ENCODE measurements at regions not wholly inside any gene's neighbourhood (a gene's known extent, or its start where the extent isn't known, plus 50 kb on each side); places are given as distances from the start of the nearest gene placed in this dataset.
"Not testable (repeated sequence)": the region's sequence is repeated elsewhere in the genome, so short reads cannot be mapped to it uniquely, and the experiment has no call there.

DNA sequence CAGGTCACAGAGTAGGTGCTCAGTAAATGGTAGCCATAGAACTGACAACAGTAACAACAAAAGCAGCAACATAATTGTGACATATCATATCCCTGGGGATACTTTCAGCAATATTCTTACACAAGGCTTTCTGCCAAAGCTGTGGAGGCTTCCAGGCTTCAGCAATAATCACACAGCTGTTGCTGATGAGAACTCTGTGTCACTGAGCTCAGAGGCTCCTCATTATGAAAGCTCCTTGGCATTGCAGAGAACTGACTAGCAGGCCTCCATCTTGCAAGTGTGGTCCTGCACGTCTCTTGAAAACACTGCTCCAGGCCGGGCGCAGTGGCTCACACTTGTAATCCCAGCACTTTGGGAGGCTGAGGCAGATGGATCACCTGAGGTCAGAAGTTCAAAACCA is 97.3 kb upstream of the BTG1 start:
- no peak for DNase-seq
- in situ Hi-C loops (cut with MboI; ENCODE audit: low pct_unique_long_range_greater_than_20kb, low sequenced_read_pairs): no loop called here

DNA sequence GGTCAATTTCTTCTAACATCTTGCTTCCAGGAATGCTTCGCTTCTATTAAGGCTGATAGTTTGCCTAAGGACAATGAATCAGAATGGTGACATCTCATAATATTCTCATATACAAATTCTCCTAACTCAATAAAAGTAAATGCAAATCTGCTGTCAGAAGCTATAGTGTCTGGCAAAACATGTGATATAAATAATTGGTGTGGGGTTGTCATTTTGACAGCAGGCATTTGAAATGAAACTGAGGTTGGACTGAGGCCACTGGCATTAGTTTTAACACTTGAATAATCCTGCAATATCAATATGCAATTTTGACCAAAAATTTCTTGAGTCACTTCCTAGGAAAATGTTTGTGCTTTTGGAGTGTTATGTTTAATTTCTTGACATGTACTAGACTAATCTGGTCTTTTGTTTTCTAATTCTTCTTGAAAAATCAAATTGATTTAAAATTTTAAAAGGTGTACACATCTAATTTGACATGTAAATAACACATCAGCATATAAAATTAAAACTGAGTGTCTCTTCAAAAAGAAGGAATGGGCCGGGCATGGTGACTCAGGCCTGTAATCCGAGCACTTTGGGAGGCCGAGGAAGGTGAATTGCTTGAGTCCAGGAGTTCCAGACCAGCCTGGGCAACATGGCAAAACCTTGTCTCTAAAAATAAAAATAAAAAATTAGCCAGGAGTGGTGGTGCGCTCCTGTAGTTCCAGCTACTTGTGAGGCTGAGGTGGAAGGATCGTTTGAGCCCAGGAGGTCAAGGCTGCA is 92.3 kb upstream of the BTG1 start:
- in situ Hi-C loops (cut with MboI; ENCODE audit: low pct_unique_long_range_greater_than_20kb, low sequenced_read_pairs): no loop called here
- no peak for DNase-seq

DNA sequence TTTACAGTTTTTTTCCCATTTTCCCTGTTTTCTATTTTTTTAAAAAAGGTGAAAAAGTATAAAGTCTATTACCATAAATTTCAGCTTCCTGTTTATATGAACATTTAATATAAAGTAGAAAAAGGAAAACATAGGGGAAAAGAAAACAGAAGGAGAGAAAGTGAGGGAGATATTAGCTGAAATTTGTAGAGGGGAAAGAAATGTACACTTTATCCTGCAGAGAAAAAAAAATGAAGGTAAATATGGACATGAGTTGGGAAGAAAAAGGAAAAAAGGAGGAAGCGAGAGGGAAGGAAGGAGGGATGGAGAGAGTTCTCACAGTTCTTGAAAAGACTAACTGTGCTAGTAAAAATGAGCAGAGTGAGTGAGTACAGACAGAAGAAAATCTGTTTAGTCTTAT is 91.6 kb upstream of the BTG1 start:
- in situ Hi-C loops (cut with MboI; ENCODE audit: low pct_unique_long_range_greater_than_20kb, low sequenced_read_pairs): no loop called here
- no peak for DNase-seq

DNA sequence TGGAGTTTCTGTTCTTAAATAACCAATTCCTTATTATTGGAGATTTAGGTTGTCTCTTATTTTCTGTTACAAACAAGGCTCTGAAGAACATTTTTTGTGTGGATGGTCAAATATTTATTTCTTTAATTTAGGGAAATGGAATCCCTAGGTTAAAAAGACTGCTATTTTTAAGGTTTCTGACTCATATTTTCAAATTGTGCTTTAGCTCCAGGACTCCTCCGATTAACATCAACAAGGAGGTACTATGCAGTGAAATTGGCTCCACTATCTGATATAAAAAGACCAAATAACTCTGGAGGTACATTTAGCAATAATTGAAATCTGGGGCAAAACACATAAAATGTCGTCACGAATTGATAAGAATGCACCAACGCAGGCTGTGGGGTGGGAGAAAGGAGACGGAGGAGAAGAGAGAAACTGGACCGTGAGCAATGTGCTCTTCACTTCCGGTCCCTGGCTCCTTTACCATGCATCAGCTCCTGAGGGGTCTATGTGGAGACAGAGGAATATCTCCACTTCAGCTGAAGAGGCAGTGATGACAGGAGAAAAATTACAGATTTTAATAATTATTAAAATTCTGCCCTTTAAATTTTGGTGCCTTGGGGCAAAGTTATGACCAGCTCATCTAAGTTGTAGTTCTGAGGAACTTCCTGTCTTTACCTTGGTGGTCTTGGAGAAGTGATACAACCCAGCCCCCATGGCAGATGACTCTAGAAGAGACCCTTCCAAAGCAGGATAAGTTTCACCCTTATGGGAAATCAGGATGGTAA is 90.2 kb upstream of the BTG1 start:
- DNase-seq: no peak
- in situ Hi-C loops (cut with MboI; ENCODE audit: low pct_unique_long_range_greater_than_20kb, low sequenced_read_pairs): no loop called here

DNA sequence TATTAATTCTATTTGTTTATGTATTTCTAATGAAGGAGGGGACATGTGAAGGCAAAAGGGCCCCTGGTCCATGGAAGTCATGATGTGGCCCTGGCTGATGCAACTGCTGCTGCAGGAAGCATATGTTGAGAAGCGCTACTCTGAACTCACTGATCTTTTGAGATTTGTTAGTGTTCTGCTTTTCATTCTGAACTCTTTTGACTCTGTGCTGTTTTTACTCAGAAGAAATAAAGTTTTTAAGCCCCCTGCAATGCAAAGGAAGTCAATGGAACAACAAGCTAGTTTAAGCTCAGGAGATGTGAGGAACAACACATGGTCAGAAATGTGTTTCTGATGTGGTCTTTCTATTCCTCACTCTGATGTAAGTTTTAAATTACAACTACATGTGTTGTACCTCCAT is 88.9 kb upstream of the BTG1 start:
- no peak for DNase-seq
- in situ Hi-C loops (cut with MboI; ENCODE audit: low pct_unique_long_range_greater_than_20kb, low sequenced_read_pairs): no loop called here

DNA sequence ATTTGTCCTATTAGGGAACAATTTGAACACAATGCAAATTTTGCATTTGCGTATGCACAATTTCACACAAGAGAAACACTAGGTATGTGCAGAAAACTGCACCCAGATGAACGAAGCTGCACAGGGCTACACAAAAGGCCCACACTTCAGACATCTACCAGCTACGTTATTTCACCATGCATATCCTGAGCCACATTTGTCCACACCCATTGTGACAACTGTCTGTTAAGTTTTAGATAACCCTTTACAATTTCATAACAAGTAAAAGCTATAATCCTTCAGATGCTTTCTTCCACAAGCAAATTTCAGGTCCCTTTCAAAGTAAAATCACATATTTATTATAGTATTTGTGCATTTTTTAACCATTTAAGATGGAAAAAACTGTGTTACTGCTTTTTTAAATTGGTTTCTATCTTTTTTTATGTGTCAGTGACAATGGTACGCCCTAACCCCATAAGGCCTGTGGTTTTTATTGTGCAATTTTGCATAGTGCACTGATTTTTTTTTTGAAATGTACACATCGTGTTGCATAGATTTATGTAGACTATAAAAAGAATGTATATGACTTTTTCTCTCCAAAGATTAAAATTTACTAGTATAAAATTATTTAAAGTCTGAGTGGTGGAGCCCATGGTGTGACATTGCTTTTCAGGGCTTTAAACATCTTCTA is 87.8 kb upstream of the BTG1 start:
- no peak for DNase-seq
- in situ Hi-C loops (cut with MboI; ENCODE audit: low pct_unique_long_range_greater_than_20kb, low sequenced_read_pairs): no loop called here

DNA sequence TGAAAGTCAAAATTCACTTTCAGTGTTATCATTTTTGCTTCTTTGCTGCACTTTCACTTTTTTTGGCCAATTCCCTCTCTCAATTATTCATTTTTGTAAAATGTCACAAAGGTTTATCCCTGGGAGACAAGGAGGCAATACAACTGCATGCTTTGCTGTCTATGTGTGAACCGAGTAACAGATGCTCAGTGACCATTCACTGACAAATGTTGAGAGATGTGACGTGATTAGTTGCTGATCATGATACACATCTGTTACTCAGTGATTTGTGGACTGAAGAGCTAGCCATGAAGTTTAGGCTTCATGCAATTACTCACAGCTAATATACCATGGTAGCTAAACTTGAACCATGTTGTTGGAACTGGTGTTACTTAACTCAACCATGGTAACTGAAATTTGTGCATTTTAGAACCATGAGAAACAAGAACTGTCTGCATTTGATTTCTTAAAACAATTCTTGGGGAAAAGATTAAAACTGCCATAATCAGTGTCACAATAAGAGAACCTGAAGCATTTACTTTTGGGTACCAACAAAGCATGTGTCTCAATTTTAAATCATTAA is 86.8 kb upstream of the BTG1 start:
- in situ Hi-C loops (cut with MboI; ENCODE audit: low pct_unique_long_range_greater_than_20kb, low sequenced_read_pairs); DNase-seq: not testable (repeated sequence)

DNA sequence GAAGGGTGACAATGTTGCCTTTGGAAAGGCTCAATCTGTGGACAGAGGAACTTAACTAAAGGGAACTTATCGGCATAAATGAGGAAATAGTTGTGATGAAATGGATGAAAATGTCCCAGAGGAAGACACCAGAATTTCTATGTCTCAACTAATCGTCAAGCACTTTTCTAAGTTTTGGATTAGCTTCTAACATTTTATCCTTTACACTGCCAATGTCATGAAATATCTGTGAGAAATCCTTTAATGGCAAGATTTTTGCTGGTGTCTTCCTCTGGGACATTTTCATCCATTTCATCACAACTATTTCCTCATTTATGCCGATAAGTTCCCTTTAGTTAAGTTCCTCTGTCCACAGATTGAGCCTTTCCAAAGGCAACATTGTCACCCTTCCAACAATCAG is 86.3 kb upstream of the BTG1 start:
- in situ Hi-C loops (cut with MboI; ENCODE audit: low pct_unique_long_range_greater_than_20kb, low sequenced_read_pairs): not testable (repeated sequence)
- peak; percentile 9 for DNase-seq

DNA sequence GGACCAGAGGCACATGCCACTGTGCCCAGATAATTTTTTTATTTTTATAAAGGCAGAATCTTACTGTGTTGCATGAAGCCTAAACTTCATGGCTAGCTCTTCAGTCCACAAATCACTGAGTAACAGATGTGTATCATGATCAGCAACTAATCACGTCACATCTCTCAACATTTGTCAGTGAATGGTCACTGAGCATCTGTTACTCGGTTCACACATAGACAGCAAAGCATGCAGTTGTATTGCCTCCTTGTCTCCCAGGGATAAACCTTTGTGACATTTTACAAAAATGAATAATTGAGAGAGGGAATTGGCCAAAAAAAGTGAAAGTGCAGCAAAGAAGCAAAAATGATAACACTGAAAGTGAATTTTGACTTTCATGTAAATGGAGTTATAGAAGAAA is 85.9 kb upstream of the BTG1 start:
- in situ Hi-C loops (cut with MboI; ENCODE audit: low pct_unique_long_range_greater_than_20kb, low sequenced_read_pairs); DNase-seq: not testable (repeated sequence)

DNA sequence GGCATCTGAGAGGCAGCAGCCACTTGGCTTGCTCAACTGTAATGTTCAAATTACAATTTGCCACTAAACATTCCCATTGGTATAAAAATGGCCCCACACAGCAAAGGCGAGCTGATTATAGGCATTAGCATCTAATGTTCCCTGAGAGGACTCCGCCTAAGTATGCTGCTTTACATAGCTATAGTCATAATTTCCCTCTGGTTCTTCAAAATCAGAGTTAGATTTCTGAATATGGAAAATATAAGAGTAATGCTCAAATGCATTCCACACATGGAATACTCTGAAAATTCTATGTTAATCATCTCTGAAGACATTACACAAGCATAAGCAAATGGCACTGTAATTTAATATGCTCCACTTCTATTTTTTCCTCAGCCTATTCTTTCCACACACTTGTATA is 83.7 kb upstream of the BTG1 start:
- no peak for DNase-seq
- in situ Hi-C loops (cut with MboI; ENCODE audit: low pct_unique_long_range_greater_than_20kb, low sequenced_read_pairs): no loop called here

DNA sequence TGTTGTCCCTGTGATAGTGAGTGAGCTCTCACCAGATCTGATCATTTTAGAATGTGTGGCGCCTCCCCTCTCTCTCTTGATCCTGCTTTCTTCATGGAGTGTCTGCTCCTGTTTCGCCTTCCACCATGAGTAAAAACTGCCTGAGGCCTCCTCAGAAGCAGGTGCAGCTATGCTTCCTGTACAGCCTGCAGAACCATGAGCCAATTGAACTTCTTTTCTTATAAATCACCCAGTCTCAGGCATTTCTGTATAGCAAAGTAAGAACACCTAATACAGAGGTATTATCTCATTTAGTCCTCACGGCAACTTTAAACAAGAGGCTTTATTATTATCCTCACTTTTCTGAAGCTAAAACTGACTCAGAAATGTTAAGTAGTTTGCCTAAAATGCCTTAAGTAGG is 81.3 kb upstream of the BTG1 start:
- DNase-seq: no peak
- in situ Hi-C loops (cut with MboI; ENCODE audit: low pct_unique_long_range_greater_than_20kb, low sequenced_read_pairs): no loop called here

DNA sequence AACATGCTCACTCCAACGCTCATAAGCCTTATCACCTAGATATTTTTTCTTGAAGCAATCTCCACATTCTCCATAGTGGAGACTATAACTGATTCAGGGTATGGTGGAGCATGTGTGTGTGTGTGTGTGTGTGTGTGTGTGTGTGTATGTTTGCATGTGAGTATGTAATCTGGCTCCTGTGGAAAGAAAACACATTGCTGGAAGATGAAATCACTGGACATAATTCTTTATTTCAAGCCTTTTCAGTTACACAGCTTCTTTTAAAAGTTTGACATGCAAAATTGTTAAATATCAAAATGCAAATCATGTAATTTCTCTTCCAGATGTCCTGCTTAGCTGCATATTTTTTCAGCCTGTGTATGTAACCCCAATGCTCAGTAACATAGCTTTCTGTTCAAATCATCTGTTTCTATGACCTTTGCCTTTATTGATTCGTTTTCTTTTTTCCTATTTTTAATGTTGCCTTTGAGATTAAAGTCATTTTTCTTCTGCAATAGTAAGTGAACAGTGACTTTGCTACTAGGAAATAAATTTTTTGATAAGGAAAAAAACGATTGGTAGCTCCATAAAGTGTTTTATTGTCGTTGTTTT is 80.5 kb upstream of the BTG1 start:
- DNase-seq: no peak
- in situ Hi-C loops (cut with MboI; ENCODE audit: low pct_unique_long_range_greater_than_20kb, low sequenced_read_pairs): no loop called here

DNA sequence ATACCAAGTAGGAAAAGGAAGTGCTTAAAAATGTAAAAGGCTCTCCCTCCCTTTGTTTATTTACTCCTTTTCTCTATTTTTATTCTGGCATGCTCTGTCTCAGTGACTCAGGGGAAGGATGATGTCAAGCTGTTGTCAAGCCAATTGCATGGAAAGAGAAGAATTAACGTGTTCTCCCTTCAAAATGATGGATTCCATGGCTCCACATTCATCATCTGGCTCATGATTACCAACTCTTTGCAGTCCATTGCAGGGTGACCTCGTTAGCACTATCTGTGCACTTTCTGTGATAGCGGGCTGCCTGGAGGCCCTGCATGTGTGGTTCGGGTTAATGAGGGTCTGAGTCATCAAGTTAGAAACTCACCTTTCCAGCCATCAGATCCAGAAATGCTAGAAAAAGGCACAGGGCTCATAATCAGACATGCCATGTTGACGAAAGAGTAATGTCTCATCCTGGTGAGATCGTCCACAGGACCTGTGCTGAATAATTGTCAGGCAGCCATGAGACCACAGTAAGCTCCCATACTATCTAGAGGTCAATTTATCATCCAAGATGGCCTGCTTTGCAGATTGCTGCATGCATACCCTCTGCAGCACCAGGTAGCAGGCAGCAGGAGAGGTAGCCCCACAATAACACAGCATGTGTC is 79.2 kb upstream of the BTG1 start:
- no peak for DNase-seq
- in situ Hi-C loops (cut with MboI; ENCODE audit: low pct_unique_long_range_greater_than_20kb, low sequenced_read_pairs): no loop called here

DNA sequence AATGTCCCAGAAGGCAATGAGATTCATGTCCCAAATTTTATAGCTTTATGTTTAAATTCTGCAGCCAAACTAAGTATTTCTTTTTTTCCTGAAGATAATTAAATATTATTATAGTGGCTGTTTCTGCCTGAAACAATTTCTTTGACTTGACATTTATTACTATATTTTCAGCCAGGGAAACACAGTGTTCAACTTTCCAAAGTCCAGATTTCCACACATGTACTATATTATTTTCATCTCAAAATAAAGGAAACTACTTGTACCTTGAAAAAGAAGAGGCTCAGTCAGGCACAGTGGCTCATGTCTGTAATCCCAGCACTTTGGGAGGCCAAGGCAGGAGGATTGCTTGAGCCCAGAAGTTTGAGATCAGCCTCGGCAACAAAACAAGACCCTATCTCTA is 77.8 kb upstream of the BTG1 start:
- in situ Hi-C loops (cut with MboI; ENCODE audit: low pct_unique_long_range_greater_than_20kb, low sequenced_read_pairs): no loop called here
- DNase-seq: no peak

DNA sequence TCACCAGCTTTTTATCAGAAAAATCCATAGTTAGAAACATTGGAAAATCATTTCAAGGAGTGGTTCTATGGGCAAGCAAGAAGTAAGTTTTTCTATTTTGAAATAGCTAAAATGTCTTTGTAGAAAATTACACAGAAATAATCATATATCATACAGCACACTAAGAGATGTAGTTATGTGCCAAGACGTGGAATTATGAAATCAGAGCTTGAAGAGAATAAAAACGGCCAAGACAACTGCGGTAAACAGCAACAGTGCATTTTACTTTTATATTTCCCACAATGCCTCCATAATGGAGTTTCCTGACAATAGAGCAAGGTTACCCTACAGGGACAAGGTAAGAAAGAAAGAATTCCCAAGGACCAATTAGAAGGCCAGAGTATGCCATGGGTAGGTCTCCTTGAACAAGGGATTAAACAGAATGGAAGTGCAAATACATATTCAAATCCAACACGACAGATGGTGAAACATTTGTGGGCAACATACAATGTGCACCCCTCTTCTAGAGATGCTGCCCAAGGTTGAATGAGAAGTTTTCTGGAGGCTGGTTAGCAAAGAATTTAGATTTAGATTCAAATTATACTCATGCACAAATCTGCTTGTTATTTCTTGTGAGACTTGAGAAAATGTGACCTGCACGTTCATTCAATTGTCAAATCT is 76.1 kb upstream of the BTG1 start:
- in situ Hi-C loops (cut with MboI; ENCODE audit: low pct_unique_long_range_greater_than_20kb, low sequenced_read_pairs): no loop called here
- DNase-seq: no peak

DNA sequence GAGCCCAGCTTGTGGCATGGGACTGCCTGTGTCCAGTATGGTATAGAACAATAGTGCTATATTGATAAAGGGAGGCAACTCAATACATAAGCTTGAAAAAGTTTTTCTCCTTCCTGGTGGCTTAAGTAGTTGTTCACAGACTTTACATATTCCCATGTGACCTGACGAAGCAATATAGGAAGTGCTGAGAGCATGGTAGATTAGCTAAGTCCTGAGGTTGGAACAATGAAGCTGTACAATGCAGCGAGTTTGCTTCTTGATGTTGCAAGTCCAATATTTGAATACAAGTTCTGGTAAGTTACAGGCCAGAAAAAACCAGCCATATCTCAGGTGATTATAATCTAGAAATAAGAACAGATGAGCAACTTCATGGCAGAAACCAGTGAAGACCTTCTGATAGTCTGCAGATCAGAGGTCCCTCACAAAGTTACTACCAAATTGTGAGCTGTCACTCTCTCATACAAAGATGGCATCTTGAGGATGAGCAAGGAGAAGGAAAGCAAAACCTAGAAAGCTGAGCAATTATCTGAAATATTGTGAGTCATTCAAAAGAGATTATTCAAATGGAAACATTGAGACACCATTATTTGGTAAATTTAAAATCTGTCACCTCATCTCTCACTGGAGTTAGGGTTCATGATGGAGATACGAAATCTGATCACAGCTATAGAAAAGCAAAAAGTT is 72.9 kb upstream of the BTG1 start:
- in situ Hi-C loops (cut with MboI; ENCODE audit: low pct_unique_long_range_greater_than_20kb, low sequenced_read_pairs): no loop called here
- no peak for DNase-seq

DNA sequence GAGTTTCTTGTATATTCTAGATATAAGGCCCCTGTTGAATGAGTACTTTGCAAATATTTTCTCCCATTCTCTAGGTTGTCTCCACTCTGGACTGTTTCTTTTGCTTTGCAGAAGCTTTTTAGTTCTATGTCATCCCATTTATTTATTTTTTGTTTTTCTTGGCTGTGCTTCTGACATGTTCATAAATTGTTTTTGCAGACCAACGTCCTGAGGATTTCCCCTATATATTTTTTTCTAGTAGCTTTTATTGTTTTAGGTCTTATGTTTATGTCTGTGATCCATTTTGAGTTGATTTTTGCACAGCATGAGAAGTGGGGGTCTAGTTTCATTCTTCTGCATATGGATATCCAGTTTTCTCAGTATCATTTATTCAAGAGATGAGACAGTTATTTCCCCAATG is 70.4 kb upstream of the BTG1 start:
- no peak for DNase-seq
- in situ Hi-C loops (cut with MboI; ENCODE audit: low pct_unique_long_range_greater_than_20kb, low sequenced_read_pairs): no loop called here

DNA sequence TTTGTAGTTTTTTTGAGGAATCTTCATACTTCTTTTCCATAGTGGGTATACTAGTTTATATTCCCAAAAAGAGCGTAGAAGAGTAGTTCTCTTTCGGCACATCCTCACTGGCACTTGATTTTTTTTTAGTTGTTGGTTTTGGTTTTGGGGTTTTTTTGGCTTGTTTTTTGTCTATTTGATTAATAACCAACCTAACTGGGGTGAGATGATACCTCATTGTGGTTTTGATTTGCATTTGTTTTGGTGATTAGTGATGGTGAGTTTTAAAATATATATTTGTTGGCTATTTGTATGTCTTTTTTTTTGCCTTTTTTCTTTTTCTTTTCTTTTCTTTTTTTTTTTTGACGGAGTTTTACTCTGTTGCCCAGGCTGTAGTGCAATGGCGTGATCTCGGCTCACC is 69.7 kb upstream of the BTG1 start:
- no peak for DNase-seq
- in situ Hi-C loops (cut with MboI; ENCODE audit: low pct_unique_long_range_greater_than_20kb, low sequenced_read_pairs): no loop called here
